ENCODE measurements at regions not wholly inside any gene's neighbourhood (a gene's known extent, or its start where the extent isn't known, plus 50 kb on each side); places are given as distances from the start of the nearest gene placed in this dataset.

- Histone ChIP-seq H3K4me2 (ENCODE audit: low read depth, low read length, poor library complexity, severe bottlenecking) (no peak overlapping the region), H3K36me3 (ENCODE audit: low read length) (no peaks in the 10 kb centered on the region), H3K9me2 (replicated peaks; ENCODE audit: insufficient read depth, low read length) (no peaks in the 10 kb centered on the region), H3K27ac (ENCODE audit: low read depth, low read length) (no peak overlapping the region), H3K9me3 (ENCODE audit: insufficient read depth, low read length) (no peaks in the 10 kb centered on the region), H4K20me1 (ENCODE audit: low read depth, low read length) (no peaks in the 10 kb centered on the region), H3K4me3 (ENCODE audit: insufficient read depth, low read length, poor library complexity, severe bottlenecking) (no peak overlapping the region), H2AFZ (ENCODE audit: low read depth, low read length, severe bottlenecking) (no peak overlapping the region), H3F3A (ENCODE audit: insufficient read depth) (no peaks in the 10 kb centered on the region), H3K27me3 (ENCODE audit: low read length) (no peaks in the 10 kb centered on the region), H3K9ac (ENCODE audit: low read length) (no peak overlapping the region), H3K79me2 (ENCODE audit: insufficient read depth, low read length) (no peaks in the 10 kb centered on the region)
- TF ChIP-seq EZH2phosphoT487 (conservative IDR thresholded peaks at IDR 0.05; ENCODE audit: low read length) (no peak), CTCF (IDR thresholded peaks at IDR 0.05; ENCODE audit: insufficient read depth, low read length, poor library complexity, severe bottlenecking) (no peak)
These were observed 96.7 kb upstream of the ALDH1B1 start for GRCh38 chr9:38295764-38296163.

DNA sequence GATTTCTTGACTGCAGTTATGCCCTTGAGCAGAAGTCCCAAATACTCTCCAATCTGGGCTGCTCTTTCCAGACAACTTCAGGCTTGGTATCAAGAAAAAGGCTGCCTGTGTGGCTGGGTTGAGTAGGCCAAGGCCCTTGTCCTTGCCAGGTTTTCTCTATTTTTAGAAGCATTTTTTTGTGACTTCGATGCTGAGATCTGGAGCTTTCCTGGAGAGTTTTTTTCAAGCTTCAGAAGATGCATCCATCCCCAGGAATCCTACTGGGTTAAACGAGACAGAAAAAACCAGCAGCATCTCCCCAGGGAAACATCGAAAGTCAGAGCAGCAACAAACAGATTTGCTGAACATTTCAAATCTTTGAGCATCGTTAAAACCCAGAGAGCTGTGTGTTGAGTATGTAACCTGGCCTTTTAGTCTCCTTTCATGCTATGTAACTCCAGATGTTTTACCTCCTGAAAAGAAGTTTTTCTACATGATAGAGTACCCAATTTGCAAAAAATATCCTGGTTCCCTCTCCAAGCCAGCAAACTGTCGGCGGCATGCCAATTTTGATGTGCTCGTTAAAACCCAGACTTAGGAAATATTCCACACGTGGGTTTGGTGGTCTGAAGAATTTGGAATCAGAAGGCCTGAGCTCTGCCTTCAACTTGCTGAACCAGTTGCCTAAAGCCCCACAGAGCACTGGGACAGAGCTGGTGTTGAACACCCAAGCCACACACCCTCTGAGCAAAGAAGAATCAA, 98.1 kb upstream of the ALDH1B1 start:
- Histone ChIP-seq H3F3A (ENCODE audit: insufficient read depth) (no peaks in the 10 kb centered on the region), H3K79me2 (ENCODE audit: insufficient read depth, low read length) (no peaks in the 10 kb centered on the region), H3K4me2 (ENCODE audit: low read depth, low read length, poor library complexity, severe bottlenecking) (no peak overlapping the region), H3K4me3 (ENCODE audit: insufficient read depth, low read length, poor library complexity, severe bottlenecking) (no peak overlapping the region), H2AFZ (ENCODE audit: low read depth, low read length, severe bottlenecking) (no peak overlapping the region), H3K9me2 (replicated peaks; ENCODE audit: insufficient read depth, low read length) (no peaks in the 10 kb centered on the region), H4K20me1 (ENCODE audit: low read depth, low read length) (no peaks in the 10 kb centered on the region), H3K9me3 (ENCODE audit: insufficient read depth, low read length) (no peaks in the 10 kb centered on the region), H3K27me3 (ENCODE audit: low read length) (no peaks in the 10 kb centered on the region), H3K36me3 (ENCODE audit: low read length) (no peaks in the 10 kb centered on the region), H3K9ac (ENCODE audit: low read length) (no peak overlapping the region), H3K27ac (ENCODE audit: low read depth, low read length) (no peak overlapping the region)
- no peak for TF ChIP-seq CTCF (IDR thresholded peaks at IDR 0.05; ENCODE audit: insufficient read depth, low read length, poor library complexity, severe bottlenecking)
- TF ChIP-seq EZH2phosphoT487 (conservative IDR thresholded peaks at IDR 0.05; ENCODE audit: low read length) = no peak

DNA sequence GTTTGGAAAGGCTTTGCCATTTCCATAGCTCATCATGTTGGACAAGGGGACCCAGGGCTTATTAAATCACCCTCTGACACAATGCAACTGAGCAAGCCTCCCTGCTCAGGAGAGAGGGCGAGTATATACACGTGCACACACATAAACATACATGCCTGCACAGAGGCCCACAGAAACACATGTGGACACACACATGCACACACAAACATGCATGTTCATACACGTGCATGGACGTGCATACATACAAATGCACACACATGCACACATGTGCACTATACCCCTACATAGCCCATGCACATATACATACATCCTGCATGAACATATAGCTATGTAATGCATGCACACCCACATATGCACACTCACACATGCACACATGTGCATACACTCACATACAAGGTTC, 99.5 kb upstream of the ALDH1B1 start:
- Histone ChIP-seq H3K27ac (ENCODE audit: low read depth, low read length) (no peak overlapping the region), H3K9me3 (ENCODE audit: insufficient read depth, low read length) (no peaks in the 10 kb centered on the region), H3K4me2 (ENCODE audit: low read depth, low read length, poor library complexity, severe bottlenecking) (no peak overlapping the region), H3K4me3 (ENCODE audit: insufficient read depth, low read length, poor library complexity, severe bottlenecking) (no peak overlapping the region), H3K79me2 (ENCODE audit: insufficient read depth, low read length) (no peaks in the 10 kb centered on the region), H2AFZ (ENCODE audit: low read depth, low read length, severe bottlenecking) (no peak overlapping the region), H4K20me1 (ENCODE audit: low read depth, low read length) (no peaks in the 10 kb centered on the region), H3K36me3 (ENCODE audit: low read length) (no peaks in the 10 kb centered on the region), H3F3A (ENCODE audit: insufficient read depth) (no peaks in the 10 kb centered on the region), H3K9me2 (replicated peaks; ENCODE audit: insufficient read depth, low read length) (no peaks in the 10 kb centered on the region), H3K9ac (ENCODE audit: low read length) (no peak overlapping the region), H3K27me3 (ENCODE audit: low read length) (no peaks in the 10 kb centered on the region)
- TF ChIP-seq CTCF (IDR thresholded peaks at IDR 0.05; ENCODE audit: insufficient read depth, low read length, poor library complexity, severe bottlenecking) = no peak
- TF ChIP-seq EZH2phosphoT487 (conservative IDR thresholded peaks at IDR 0.05; ENCODE audit: low read length) = no peak

All from SU-DHL-6 (cell line).